HG03354 (cell line): ENCODE measurements at regions not wholly inside any gene's neighbourhood (a gene's known extent, or its start where the extent isn't known, plus 50 kb on each side); places are given as distances from the start of the nearest gene placed in this dataset.

ENCODE experiments used
- ATAC-seq: cut with Tn5 transposase; IDR thresholded peaks from one replicate; pipeline ENCODE4 v1.9.1; 2021; ENCODE audit warnings: mild to moderate bottlenecking; ENCODE audit not compliant: unreplicated experiment, poor library complexity, severe bottlenecking

- ATAC-seq: no peak
Measured at GRCh38 chr16:6643080-6643686, 689.5 kb upstream of the RBFOX1 start.

- no peak for ATAC-seq
Measured at GRCh38 chr16:6642271-6642670, 690.4 kb upstream of the RBFOX1 start.

GRCh38 chr16:6641091-6641490 is 691.6 kb upstream of the RBFOX1 start:
- ATAC-seq: no peak

GRCh38 chr16:6636457-6636856 is 696.2 kb upstream of the RBFOX1 start:
- no peak for ATAC-seq

GRCh38 chr16:6634151-6634550 is 698.5 kb upstream of the RBFOX1 start:
- ATAC-seq: no peak

GRCh38 chr16:6633456-6633855 is 699.2 kb upstream of the RBFOX1 start:
- no peak for ATAC-seq

GRCh38 chr16:6629110-6629509 is 703.5 kb upstream of the RBFOX1 start:
- ATAC-seq: no peak

GRCh38 chr16:6625606-6626005 is 707.0 kb upstream of the RBFOX1 start:
- ATAC-seq: no peak

GRCh38 chr16:6618874-6619273 is 713.8 kb upstream of the RBFOX1 start:
- no peak for ATAC-seq

- no peak for ATAC-seq
Measured at GRCh38 chr16:6616746-6617145, 715.9 kb upstream of the RBFOX1 start.

GRCh38 chr16:6615636-6616035 is 717.0 kb upstream of the RBFOX1 start:
- ATAC-seq: no peak

GRCh38 chr16:6611535-6611934 is 721.1 kb upstream of the RBFOX1 start:
- no peak for ATAC-seq

GRCh38 chr16:6605490-6605889 is 727.2 kb upstream of the RBFOX1 start:
- ATAC-seq: no peak

- ATAC-seq: no peak
Measured at GRCh38 chr16:6603780-6604325, 728.8 kb upstream of the RBFOX1 start.

- ATAC-seq: no peak
Measured at GRCh38 chr16:6602405-6602804, 730.2 kb upstream of the RBFOX1 start.

GRCh38 chr16:6600167-6600566 is 732.5 kb upstream of the RBFOX1 start:
- no peak for ATAC-seq

GRCh38 chr16:6593799-6594198 is 738.8 kb upstream of the RBFOX1 start:
- ATAC-seq: no peak

GRCh38 chr16:6576606-6577005 is 756.0 kb upstream of the RBFOX1 start:
- no peak for ATAC-seq

GRCh38 chr16:6576113-6576512 is 756.5 kb upstream of the RBFOX1 start:
- no peak for ATAC-seq

GRCh38 chr16:6574146-6574545 is 758.5 kb upstream of the RBFOX1 start:
- no peak for ATAC-seq

GRCh38 chr16:6573577-6573976 is 759.1 kb upstream of the RBFOX1 start:
- no peak for ATAC-seq

GRCh38 chr16:6571044-6571443 is 761.6 kb upstream of the RBFOX1 start:
- no peak for ATAC-seq
